GM18505 (cell line): ENCODE measurements at regions not wholly inside any gene's neighbourhood (a gene's known extent, or its start where the extent isn't known, plus 50 kb on each side); places are given as distances from the start of the nearest gene placed in this dataset.
A peak's percentile ranks its signal among the peaks of the same experiment; 100 is the strongest.

Experiments
- ATAC-seq: cut with Tn5 transposase; IDR thresholded peaks from one replicate; pipeline ENCODE4 v1.9.1; 2021; ENCODE audit not compliant: unreplicated experiment
- POLR2A ChIP-seq: IDR thresholded peaks from 4 replicates; pipeline ENCODE4 v1.6.1; 2011; ENCODE audit warnings: borderline replicate concordance; ENCODE audit not compliant: insufficient read depth, insufficient read length; ENCODE audit errors: extremely low read depth

DNA sequence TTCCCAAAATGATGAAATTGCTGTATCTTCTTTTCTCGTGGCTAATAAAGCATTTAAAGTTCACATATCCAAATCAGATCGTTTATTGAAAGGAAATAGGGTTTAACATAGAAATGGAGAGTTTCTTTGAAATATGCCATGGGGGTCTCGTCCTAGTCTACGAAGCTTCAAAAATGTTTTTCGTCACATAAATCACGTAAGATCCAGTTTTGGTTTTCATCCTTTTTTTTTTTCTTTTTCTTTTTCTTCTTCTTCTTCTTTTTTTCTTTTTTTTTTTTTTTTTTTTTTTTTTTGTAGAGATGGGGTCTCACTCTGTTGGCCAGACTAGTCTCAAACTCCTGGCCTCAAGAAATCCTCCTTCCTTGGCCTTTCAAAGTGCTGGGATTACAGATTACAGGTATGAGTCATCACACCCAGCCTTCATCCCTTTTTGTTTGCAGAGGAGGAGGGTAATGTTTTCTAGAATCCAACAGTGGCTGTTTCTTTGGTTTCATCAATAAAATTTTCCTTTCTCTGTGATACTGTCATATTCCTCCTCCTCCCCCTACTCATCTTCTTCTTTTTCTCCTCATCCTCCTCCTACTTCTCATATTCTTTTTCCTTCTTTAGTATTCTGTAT lies 94.7 kb upstream of the LOC128125822 start:
- no peak for TF ChIP-seq POLR2A
- no peak for ATAC-seq

GRCh38 chr6:63478734-63479133 lies 93.5 kb upstream of the LOC128125822 start:
- no peak for ATAC-seq
- TF ChIP-seq POLR2A = no peak

GRCh38 chr6:63486196-63486595 lies 86.1 kb upstream of the LOC128125822 start:
- TF ChIP-seq POLR2A = no peak
- ATAC-seq = no peak

- no peak for TF ChIP-seq POLR2A
- ATAC-seq = no peak
These were observed 85.0 kb upstream of the LOC128125822 start for GRCh38 chr6:63487103-63487813.

DNA sequence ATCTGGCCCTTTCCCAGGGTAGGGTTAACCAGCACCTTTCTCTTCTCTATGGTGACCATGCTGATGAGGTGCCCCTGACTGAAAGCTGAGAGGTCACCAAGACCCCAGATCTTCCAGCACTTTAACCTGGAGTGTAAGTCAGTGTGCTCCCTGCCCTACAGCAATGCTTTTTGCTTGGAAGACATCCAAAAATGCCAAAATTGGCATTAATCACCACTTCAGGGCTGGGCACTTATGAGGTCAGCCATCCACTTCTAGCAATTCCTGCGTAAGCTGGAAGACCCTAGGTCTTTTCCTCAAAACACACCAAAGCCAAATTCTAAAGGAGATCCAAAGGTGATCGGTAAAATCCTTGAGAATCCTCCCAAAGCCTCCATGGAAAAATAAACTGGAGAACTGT lies 81.2 kb upstream of the LOC128125822 start:
- no peak for TF ChIP-seq POLR2A
- no peak for ATAC-seq

GRCh38 chr6:63492476-63492875 lies 79.8 kb upstream of the LOC128125822 start:
- ATAC-seq = no peak
- TF ChIP-seq POLR2A = no peak

GRCh38 chr6:63493557-63493956 lies 78.7 kb upstream of the LOC128125822 start:
- TF ChIP-seq POLR2A = no peak
- no peak for ATAC-seq

DNA sequence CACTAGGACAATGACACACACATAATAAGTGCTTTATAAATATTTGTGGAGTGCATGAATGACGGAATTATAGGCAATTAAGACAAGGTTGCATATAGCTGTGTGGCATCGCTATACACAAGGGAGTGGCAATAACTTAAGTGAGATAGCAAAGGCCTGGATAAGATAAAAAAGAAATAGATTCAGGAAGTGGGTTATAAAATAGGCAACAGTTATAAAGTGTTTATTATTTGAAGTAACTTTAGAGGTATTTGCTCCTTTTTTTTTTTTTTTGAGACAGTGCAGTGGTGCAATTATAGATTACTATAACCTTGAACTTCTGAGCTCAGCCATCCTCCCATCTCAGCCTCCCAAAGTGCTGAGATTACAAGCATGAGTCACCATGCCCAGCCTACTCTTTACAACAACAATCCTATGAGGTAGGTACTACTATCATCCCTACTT lies 75.9 kb upstream of the LOC128125822 start:
- ATAC-seq = no peak

GRCh38 chr6:63502156-63502555 lies 70.1 kb upstream of the LOC128125822 start:
- no peak for ATAC-seq
- no peak for TF ChIP-seq POLR2A

More for the DNA sequence above, 75.9 kb upstream of the LOC128125822 start:
- no peak for TF ChIP-seq POLR2A

- ATAC-seq = no peak
- TF ChIP-seq POLR2A = no peak
These were observed 69.1 kb upstream of the LOC128125822 start for GRCh38 chr6:63503199-63503598.

DNA sequence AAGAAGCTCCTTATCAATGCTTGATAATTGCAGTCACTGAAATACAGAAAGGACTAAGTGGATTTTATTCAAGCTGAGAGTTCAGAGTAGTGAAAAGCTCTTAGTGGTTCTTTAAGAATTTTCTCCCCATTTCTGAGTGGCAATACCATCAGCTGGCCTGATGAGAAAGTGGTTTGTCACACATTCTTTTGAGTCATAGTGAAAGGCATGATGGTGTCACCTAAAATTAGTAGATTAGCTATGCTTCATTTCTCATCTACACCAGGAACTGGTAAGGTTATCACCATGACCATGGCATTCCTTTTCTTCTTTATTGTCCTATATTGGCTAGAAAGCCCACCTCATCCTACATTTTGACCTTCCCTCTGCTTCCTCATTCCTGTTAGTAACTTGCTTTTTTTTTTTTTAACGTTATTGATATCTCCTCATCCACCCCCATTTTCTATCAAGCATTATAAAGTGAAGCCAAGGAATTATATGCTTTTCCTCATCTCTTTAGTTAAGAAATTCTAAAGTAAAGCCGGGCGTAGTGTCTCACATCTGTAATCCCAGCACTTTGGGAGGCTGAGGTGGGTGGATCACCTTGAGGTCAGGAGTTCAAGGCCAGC lies 67.4 kb upstream of the LOC128125822 start:
- ATAC-seq = peak; percentile 96
- TF ChIP-seq POLR2A = no peak

- TF ChIP-seq POLR2A = no peak
- no peak for ATAC-seq
These were observed 65.2 kb upstream of the LOC128125822 start for GRCh38 chr6:63507096-63507495.

- ATAC-seq = no peak
- no peak for TF ChIP-seq POLR2A
These were observed 62.5 kb upstream of the LOC128125822 start for GRCh38 chr6:63509652-63510352.
